ENCODE measurements at regions not wholly inside any gene's neighbourhood (a gene's known extent, or its start where the extent isn't known, plus 50 kb on each side); places are given as distances from the start of the nearest gene placed in this dataset.

DNA sequence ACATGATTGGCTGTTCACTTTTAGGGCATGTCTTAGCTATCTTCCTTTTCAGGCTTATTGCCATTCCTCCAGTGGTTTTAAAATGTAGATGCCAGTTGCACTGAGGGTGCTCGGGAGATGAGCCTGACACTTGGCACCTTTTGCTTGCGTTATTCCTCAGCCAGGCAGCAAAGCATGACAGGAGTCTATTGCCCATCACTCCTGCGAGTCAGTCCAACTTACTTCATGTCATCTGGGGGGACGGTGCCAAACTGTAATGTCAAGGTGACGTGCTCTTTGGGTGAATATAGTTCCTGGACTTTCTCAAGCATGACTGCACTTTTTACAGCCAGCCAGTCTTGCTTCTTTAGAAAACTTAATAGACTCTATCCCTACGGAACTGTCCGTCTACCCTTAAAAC is 406.0 kb upstream of the C2CD4B start:
- TF ChIP-seq, protein P1, sequence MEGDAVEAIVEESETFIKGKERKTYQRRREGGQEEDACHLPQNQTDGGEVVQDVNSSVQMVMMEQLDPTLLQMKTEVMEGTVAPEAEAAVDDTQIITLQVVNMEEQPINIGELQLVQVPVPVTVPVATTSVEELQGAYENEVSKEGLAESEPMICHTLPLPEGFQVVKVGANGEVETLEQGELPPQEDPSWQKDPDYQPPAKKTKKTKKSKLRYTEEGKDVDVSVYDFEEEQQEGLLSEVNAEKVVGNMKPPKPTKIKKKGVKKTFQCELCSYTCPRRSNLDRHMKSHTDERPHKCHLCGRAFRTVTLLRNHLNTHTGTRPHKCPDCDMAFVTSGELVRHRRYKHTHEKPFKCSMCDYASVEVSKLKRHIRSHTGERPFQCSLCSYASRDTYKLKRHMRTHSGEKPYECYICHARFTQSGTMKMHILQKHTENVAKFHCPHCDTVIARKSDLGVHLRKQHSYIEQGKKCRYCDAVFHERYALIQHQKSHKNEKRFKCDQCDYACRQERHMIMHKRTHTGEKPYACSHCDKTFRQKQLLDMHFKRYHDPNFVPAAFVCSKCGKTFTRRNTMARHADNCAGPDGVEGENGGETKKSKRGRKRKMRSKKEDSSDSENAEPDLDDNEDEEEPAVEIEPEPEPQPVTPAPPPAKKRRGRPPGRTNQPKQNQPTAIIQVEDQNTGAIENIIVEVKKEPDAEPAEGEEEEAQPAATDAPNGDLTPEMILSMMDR (IDR thresholded peaks at IDR 0.05; ENCODE audit: insufficient read depth, low read depth, low read length), result no peak
- TF ChIP-seq EZH2 (IDR thresholded peaks at IDR 0.05; ENCODE audit: insufficient read depth, low read length), result no peak
